ENCODE measurements at regions not wholly inside any gene's neighbourhood (a gene's known extent, or its start where the extent isn't known, plus 50 kb on each side); places are given as distances from the start of the nearest gene placed in this dataset.
A peak's percentile ranks its signal among the peaks of the same experiment; 100 is the strongest.

- no peak for DNase-seq (ENCODE audit: low read depth in 3 of 3, low spot score in 2 of 3)
Measured at GRCh38 chr3:194984622-194985021, 286.3 kb downstream of the XXYLT1 start.

GRCh38 chr3:194985031-194985578 is 285.9 kb downstream of the XXYLT1 start:
- no peak for DNase-seq (ENCODE audit: low read depth in 3 of 3, low spot score in 2 of 3)

GRCh38 chr3:194986208-194987043 is 284.5 kb downstream of the XXYLT1 start:
- DNase-seq (ENCODE audit: low read depth in 3 of 3, low spot score in 2 of 3): no peak

GRCh38 chr3:194987571-194988494 is 283.1 kb downstream of the XXYLT1 start:
- no peak for DNase-seq (ENCODE audit: low read depth in 3 of 3, low spot score in 2 of 3)

GRCh38 chr3:194988495-194989165 is 282.3 kb downstream of the XXYLT1 start:
- no peak for DNase-seq (ENCODE audit: low read depth in 3 of 3, low spot score in 2 of 3)

GRCh38 chr3:194989241-194989640 is 281.7 kb downstream of the XXYLT1 start:
- no peak for DNase-seq (ENCODE audit: low read depth in 3 of 3, low spot score in 2 of 3)

- no peak for DNase-seq (ENCODE audit: low read depth in 3 of 3, low spot score in 2 of 3)
Measured at GRCh38 chr3:194990454-194991337, 280.3 kb downstream of the XXYLT1 start.

- DNase-seq (ENCODE audit: low read depth in 3 of 3, low spot score in 2 of 3): no peak
Measured at GRCh38 chr3:194991338-194991654, 279.7 kb downstream of the XXYLT1 start.

- no peak for DNase-seq (ENCODE audit: low read depth in 3 of 3, low spot score in 2 of 3)
Measured at GRCh38 chr3:194993896-194994295, 277.1 kb downstream of the XXYLT1 start.

GRCh38 chr3:194994551-194994981 is 276.4 kb downstream of the XXYLT1 start:
- no peak for DNase-seq (ENCODE audit: low read depth in 3 of 3, low spot score in 2 of 3)

- DNase-seq (ENCODE audit: low read depth in 3 of 3, low spot score in 2 of 3): no peak
Measured at GRCh38 chr3:194995334-194995733, 275.6 kb downstream of the XXYLT1 start.

GRCh38 chr3:194995922-194996321 is 275.0 kb downstream of the XXYLT1 start:
- DNase-seq (ENCODE audit: low read depth in 3 of 3, low spot score in 2 of 3): no peak

GRCh38 chr3:194996746-194997145 is 274.2 kb downstream of the XXYLT1 start:
- no peak for DNase-seq (ENCODE audit: low read depth in 3 of 3, low spot score in 2 of 3)

GRCh38 chr3:194998417-194998816 is 272.5 kb downstream of the XXYLT1 start:
- no peak for DNase-seq (ENCODE audit: low read depth in 3 of 3, low spot score in 2 of 3)

GRCh38 chr3:194998948-194999347 is 272.0 kb downstream of the XXYLT1 start:
- DNase-seq (ENCODE audit: low read depth in 3 of 3, low spot score in 2 of 3): no peak

GRCh38 chr3:194999491-194999890 is 271.5 kb downstream of the XXYLT1 start:
- no peak for DNase-seq (ENCODE audit: low read depth in 3 of 3, low spot score in 2 of 3)

GRCh38 chr3:195001261-195001660 is 269.7 kb downstream of the XXYLT1 start:
- no peak for DNase-seq (ENCODE audit: low read depth in 3 of 3, low spot score in 2 of 3)

GRCh38 chr3:195001961-195002861 is 268.7 kb downstream of the XXYLT1 start:
- peak in 2 of 3 donors; percentile 41 to 45 for DNase-seq (ENCODE audit: low read depth in 3 of 3, low spot score in 2 of 3)
